HEK293 (cell line): ENCODE measurements at regions not wholly inside any gene's neighbourhood (a gene's known extent, or its start where the extent isn't known, plus 50 kb on each side); places are given as distances from the start of the nearest gene placed in this dataset.
"Not testable (repeated sequence)": the region's sequence is repeated elsewhere in the genome, so short reads cannot be mapped to it uniquely, and the experiment has no call there.

Experiments used
- CTCF ChIA-PET: fragments of 350-600 bp; formaldehyde crosslinking; extraction: SDS; loops from one replicate; lab custom pipeline; 2021; ENCODE audit warnings: antibody characterized with exemption; lab: Yijun Ruan, JAX
- POLR2A ChIA-PET: fragments of 300-600 bp; formaldehyde crosslinking; extraction: SDS; loops from one replicate; lab custom pipeline; 2020; ENCODE audit warnings: antibody characterized with exemption, inconsistent platforms; lab: Yijun Ruan, JAX
- H3K27ac ChIP-seq: fragments of 200-500 bp; sonication (Bioruptor generic); 2 replicates; pipeline ENCODE4 v1.5.1; 2014; ENCODE audit warnings: low read depth, low read length, control low read depth, inconsistent platforms; ENCODE audit errors: extremely low read depth
- H3K36me3 ChIP-seq, 2 experiments: fragments of 200-500 bp in 1 of 2; sonication (Bioruptor generic) in 1 of 2; 1 replicate in 1 of 2; 2 replicates in 1 of 2; pipeline ENCODE4 v1.5.1; 2014 to 2017; ENCODE audit warnings: inconsistent platforms in 2 of 2, low read length in 2 of 2; ENCODE audit not compliant: control insufficient read depth in 2 of 2, insufficient read depth in 1 of 2
- H3K4me1 ChIP-seq: fragments of 200-500 bp; sonication (Bioruptor generic); 2 replicates; pipeline ENCODE4 v1.5.1; 2014; ENCODE audit warnings: mild to moderate bottlenecking, low read length, inconsistent platforms; ENCODE audit not compliant: control insufficient read depth, insufficient read depth
- H3K4me3 ChIP-seq: 2 replicates; pipeline ENCODE4 v1.5.1; 2011; ENCODE audit warnings: low read depth, mild to moderate bottlenecking, control low read depth, low read length, moderate library complexity
- H3K9me3 ChIP-seq: fragments of 200-500 bp; sonication (Bioruptor generic); 2 replicates; pipeline ENCODE4 v1.5.1; 2014; ENCODE audit warnings: low read depth, low read length, inconsistent platforms; ENCODE audit not compliant: control insufficient read depth, insufficient read depth
- ATF2 ChIP-seq: fragments of 450-650 bp; formaldehyde crosslinking; IDR thresholded peaks from 2 replicates; pipeline ENCODE4 v1.5.1; 2016; ENCODE audit warnings: missing biosample characterization, missing genetic modification characterization, low read depth
- EGR2 ChIP-seq: fragments of 450-650 bp; formaldehyde crosslinking; IDR thresholded peaks from 2 replicates; pipeline ENCODE4 v1.5.1; 2016; ENCODE audit warnings: low read depth, missing biosample characterization, missing genetic modification characterization
- GFI1B ChIP-seq: fragments of 450-650 bp; formaldehyde crosslinking; IDR thresholded peaks from 2 replicates; pipeline ENCODE4 v1.5.1; 2016; ENCODE audit warnings: missing biosample characterization, missing genetic modification characterization
- HIC1 ChIP-seq: fragments of 450-650 bp; formaldehyde crosslinking; IDR thresholded peaks from 2 replicates; pipeline ENCODE4 v1.5.1; 2016; ENCODE audit warnings: missing biosample characterization, missing genetic modification characterization
- IKZF3 ChIP-seq: fragments of 450-650 bp; IDR thresholded peaks from 2 replicates; pipeline ENCODE4 v1.5.0; 2018; ENCODE audit warnings: missing biosample characterization, mild to moderate bottlenecking, missing genetic modification characterization, moderate library complexity
- KLF16 ChIP-seq: fragments of 450-650 bp; formaldehyde crosslinking; IDR thresholded peaks from 2 replicates; pipeline ENCODE4 v1.5.1; 2017; ENCODE audit warnings: missing biosample characterization, missing genetic modification characterization
- YY2 ChIP-seq: fragments of 450-650 bp; formaldehyde crosslinking; IDR thresholded peaks from 2 replicates; pipeline ENCODE4 v1.5.1; 2016; ENCODE audit warnings: missing biosample characterization, missing genetic modification characterization
- ZBTB48 ChIP-seq: fragments of 450-650 bp; formaldehyde crosslinking; IDR thresholded peaks from 2 replicates; pipeline ENCODE4 v1.5.1; 2016; ENCODE audit warnings: missing biosample characterization, missing genetic modification characterization
- ZNF16 ChIP-seq: fragments of 450-650 bp; formaldehyde crosslinking; IDR thresholded peaks from 2 replicates; pipeline ENCODE4 v1.5.1; 2016; ENCODE audit warnings: low read depth, missing biosample characterization, missing genetic modification characterization
- ZNF184 ChIP-seq: fragments of 450-650 bp; IDR thresholded peaks from 2 replicates; pipeline ENCODE4 v1.5.1; 2018; ENCODE audit warnings: missing biosample characterization, mild to moderate bottlenecking, missing genetic modification characterization
- ZNF274 ChIP-seq, 2 experiments: fragments of 200-500 bp in 1 of 2; fragments of 450-650 bp in 1 of 2; sonication (Bioruptor generic) in 1 of 2; formaldehyde crosslinking in 1 of 2; IDR thresholded peaks; 2 replicates each; pipeline versions ENCODE4 v1.5.1 to v1.6.1; 2014 to 2016; ENCODE audit warnings: borderline replicate concordance in 1 of 2, inconsistent platforms in 1 of 2, low read length in 1 of 2, missing biosample characterization in 1 of 2, missing genetic modification characterization in 1 of 2
- ZNF488 ChIP-seq: fragments of 450-650 bp; formaldehyde crosslinking; IDR thresholded peaks from 2 replicates; pipeline ENCODE4 v1.5.1; 2016; ENCODE audit warnings: missing biosample characterization, missing genetic modification characterization
- ZNF549 ChIP-seq: fragments of 450-650 bp; IDR thresholded peaks from 2 replicates; pipeline ENCODE4 v1.5.1; 2018; ENCODE audit warnings: missing biosample characterization, missing genetic modification characterization, mild to moderate bottlenecking, inconsistent platforms, moderate library complexity
- ZNF580 ChIP-seq: fragments of 450-650 bp; formaldehyde crosslinking; IDR thresholded peaks from 2 replicates; pipeline ENCODE4 v1.5.1; 2016; ENCODE audit warnings: missing biosample characterization, missing genetic modification characterization
- ZNF610 ChIP-seq: fragments of 450-650 bp; formaldehyde crosslinking; IDR thresholded peaks from 2 replicates; pipeline ENCODE4 v1.5.1; 2016; ENCODE audit warnings: missing biosample characterization, missing genetic modification characterization, borderline replicate concordance
- ZNF624 ChIP-seq: fragments of 450-650 bp; formaldehyde crosslinking; IDR thresholded peaks from 2 replicates; pipeline ENCODE4 v1.5.1; 2017; ENCODE audit warnings: missing biosample characterization, missing genetic modification characterization
- ZNF704 ChIP-seq: fragments of 450-650 bp; formaldehyde crosslinking; IDR thresholded peaks from 2 replicates; pipeline ENCODE4 v1.5.1; 2016; ENCODE audit warnings: missing biosample characterization, missing genetic modification characterization
- ZNF837 ChIP-seq: fragments of 450-650 bp; formaldehyde crosslinking; IDR thresholded peaks from 2 replicates; pipeline ENCODE4 v1.5.1; 2016; ENCODE audit warnings: missing biosample characterization, missing genetic modification characterization

- TF ChIP-seq HIC1 (tag by site-specific recombination) (no peak), IKZF3 (tag by site-specific recombination) (no peak), ZNF580 (tag by site-specific recombination) (no peak), ZNF184 (tag by site-specific recombination) (no peak), ZBTB48 (no peak), ZNF274 (IDR thresholded peaks at IDR 0.05; ENCODE audit: low read length) (no peak), ZNF274 (tag by site-specific recombination; IDR thresholded peaks at IDR 0.05; ENCODE audit: borderline replicate concordance) (no peak), ZNF624 (tag by site-specific recombination) (no peak)
- TF ChIP-seq, all 188 proteins: peak for 0
Observed at GRCh38 chr6:141460743-141461484, 671.8 kb upstream of the GJE1 start (continued).

- H3K4me1 ChIP-seq, POLR2A ChIA-PET, H3K4me3 ChIP-seq, H3K9me3 ChIP-seq, H3K27ac ChIP-seq, H3K36me3 ChIP-seq, CTCF ChIA-PET: not testable (repeated sequence)
Observed at GRCh38 chr6:141460245-141460644, 672.5 kb upstream of the GJE1 start.

- TF ChIP-seq ATF2 (tag by site-specific recombination), result peak; percentile 33; the same call in 1 of the 2 replicates
- TF ChIP-seq, all 188 proteins: peak for 1; not testable (repeated sequence) for 187
- H3K4me1 ChIP-seq, H3K9me3 ChIP-seq, POLR2A ChIA-PET, H3K4me3 ChIP-seq, H3K27ac ChIP-seq, H3K36me3 ChIP-seq: not testable (repeated sequence)
- CTCF ChIA-PET, result interaction anchor here (0.6 kb wide), 1 partner anchor 1834 kb away, joined by 3 read pairs; no protein-coding TSS in a partner anchor
Observed at GRCh38 chr6:141457984-141458383, 674.7 kb upstream of the GJE1 start.

- Histone ChIP-seq H3K36me3 (no peaks in the 10 kb centered on the region), H3K4me3 (no peak overlapping the region)
- no peak for TF ChIP-seq ZNF624 (tag by site-specific recombination)
- TF ChIP-seq KLF16 (tag by site-specific recombination), result no peak
- no peak for TF ChIP-seq ATF2 (tag by site-specific recombination)
- TF ChIP-seq ZNF549, result no peak
- TF ChIP-seq ZNF610 (tag by site-specific recombination), result no peak
- TF ChIP-seq ZNF704 (tag by site-specific recombination), result no peak
- no peak for TF ChIP-seq YY2 (tag by site-specific recombination)
- no peak for TF ChIP-seq ZNF16 (tag by site-specific recombination)
- no peak for TF ChIP-seq GFI1B (tag by site-specific recombination)
- TF ChIP-seq ZNF837 (tag by site-specific recombination), result no peak
- no peak for TF ChIP-seq EGR2 (tag by site-specific recombination)
- no peak for TF ChIP-seq ZNF488 (tag by site-specific recombination)
- TF ChIP-seq, all 188 proteins: peak for 0
- Histone ChIP-seq H3K27ac (no peak overlapping the region), H3K9me3 (no peaks in the 10 kb centered on the region), H3K4me1 (no peaks in the 10 kb centered on the region)
- CTCF ChIA-PET, result no interaction called here
- POLR2A ChIA-PET, result no interaction called here
Observed at GRCh38 chr6:141452354-141452686, 680.4 kb upstream of the GJE1 start.
